NCI-H128 (cell line): ENCODE measurements at regions not wholly inside any gene's neighbourhood (a gene's known extent, or its start where the extent isn't known, plus 50 kb on each side); places are given as distances from the start of the nearest gene placed in this dataset.
"Not testable (repeated sequence)": the region's sequence is repeated elsewhere in the genome, so short reads cannot be mapped to it uniquely, and the experiment has no call there.

Experiments used
- DNase-seq: peaks from one replicate; lab custom pipeline; 2025; ENCODE audit not compliant: unreplicated experiment; lab: John Stamatoyannopoulos, UW

DNA sequence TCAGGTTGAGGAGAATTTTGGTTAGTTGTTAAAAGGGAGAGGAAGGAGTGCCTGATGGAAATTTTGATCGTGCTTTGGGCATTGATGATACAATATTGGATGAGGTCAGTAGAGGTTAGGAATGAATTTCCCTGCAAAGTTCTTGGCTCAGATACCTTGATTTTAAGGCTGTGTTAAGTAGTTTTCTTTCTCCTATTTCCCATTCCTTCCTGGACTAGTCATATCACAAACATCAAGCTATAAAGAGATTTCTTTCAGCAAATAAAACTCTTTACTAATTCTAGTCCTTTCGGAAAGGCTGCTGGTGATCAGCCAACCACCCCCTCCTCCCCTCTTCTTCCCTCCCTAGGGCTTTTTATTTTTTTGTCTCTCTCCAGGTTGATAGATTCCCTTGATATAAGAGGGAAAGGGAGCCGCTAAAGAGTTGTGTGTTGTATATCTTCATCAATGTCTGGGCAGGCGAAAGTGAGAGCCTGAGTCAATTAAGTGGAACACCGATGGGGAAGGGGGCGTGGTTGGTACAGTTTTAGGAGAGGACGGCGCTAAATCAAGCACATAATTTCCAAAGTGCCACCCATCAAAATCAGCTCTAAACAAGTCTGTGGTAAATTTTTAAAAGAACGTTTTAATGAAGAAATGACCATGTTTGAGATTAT, 100.1 kb upstream of the PLXNA2 start:
- DNase-seq: no peak

DNA sequence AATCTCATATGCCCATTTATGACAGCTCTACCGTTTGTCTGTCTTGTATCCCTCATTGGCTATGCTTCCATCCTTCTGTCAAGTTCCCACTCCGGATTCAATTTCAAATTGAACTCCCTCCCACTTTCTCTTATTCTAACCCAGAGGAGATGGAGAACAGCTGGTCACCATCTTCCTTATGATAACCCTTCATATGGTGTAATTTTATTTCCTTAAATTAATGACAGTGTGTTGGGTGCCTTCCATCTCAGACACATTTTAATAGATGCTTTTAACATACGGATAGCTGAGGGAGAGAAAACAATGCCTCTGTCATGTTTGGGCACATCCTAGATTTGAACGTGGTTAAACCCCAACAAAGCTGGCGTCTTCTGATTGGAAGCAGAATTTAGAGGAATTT, 103.0 kb upstream of the PLXNA2 start:
- DNase-seq: no peak

DNA sequence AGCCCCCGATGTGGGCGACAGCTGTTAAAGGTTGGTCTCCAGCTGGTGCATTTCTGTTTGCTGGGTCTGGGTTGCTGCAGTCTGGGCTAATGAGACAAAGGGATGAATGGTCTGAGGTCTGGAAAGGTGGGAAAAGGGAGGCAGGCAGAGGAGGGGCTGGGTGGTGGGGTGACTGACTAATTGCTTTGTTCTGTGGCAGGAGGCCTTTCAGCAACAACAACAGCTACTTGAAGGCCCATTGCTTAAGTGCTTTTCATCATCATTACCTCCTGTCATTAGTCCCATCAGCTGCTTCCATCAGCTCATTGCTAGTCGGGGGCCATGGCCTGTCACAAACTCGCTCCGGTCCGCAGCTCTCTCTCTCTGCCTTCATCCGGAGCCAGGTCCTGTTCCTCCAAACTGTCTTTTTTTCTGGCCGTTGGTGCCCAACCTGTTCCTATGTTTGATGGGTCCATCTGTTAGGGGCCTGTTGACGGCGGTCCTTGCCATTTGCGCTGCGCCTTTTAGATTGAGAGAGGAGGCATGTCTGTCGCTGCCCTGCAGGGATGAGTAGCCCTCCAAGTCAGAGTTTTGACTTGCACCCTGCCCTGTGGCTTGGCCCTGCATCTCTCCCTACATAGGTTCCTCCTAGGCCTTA, 105.6 kb upstream of the PLXNA2 start:
- no peak for DNase-seq

DNA sequence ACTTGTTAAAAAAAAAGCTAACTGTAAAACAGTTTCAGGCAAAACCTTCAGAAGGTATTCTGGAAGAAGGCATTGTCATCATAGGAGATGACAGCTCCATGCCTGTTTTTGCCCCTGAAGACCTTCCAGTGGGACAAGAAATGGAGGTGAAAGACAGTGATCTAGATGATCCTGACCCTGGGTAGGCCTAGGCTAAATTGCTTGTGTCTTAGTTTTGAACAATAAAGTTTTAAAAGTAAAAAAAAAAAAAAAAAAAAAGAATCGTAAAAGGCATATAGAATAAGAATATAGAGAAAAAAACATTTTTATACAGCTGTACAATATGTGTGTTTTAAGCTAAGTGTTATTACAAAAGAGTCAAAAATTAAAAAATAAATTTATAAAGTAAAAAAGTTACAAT, 106.6 kb upstream of the PLXNA2 start:
- DNase-seq: no peak

DNA sequence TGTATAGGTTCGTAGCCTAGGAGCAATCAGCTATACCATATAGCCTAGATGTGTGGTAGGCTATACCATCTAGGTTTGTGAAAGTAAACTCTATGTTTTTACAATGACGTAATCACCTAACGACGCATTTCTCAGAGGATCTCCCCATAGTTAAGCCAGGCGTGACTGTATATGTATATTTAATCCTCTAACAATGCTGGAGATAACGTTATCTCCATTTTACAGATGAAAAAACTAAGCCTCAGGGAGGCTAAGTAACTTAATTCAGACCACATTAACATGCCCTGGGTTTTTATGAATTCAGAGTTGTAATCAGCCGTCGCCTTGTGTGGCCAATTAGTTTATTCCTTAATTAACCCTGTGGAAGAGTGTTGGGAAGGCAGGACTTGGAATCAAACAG, 107.7 kb upstream of the PLXNA2 start:
- DNase-seq: no peak

DNA sequence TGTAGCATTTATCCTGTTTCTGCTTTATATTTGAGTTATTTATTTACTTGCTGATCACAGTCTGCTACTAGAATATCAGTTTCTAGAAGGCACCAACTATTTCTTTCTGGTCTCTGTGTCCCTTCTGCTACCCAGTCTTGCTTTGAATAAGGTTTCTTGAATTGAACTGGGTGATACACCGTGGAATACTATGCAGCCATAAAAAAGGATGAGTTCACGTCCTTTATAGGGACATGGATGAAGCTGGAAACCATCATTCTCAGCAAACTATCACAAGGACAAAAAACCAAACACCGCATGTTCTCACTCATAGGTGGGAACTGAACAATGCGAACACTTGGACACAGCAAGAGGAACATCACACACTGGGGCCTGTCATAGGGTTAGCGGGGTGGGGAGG, 109.6 kb upstream of the PLXNA2 start:
- not testable (repeated sequence) for DNase-seq

DNA sequence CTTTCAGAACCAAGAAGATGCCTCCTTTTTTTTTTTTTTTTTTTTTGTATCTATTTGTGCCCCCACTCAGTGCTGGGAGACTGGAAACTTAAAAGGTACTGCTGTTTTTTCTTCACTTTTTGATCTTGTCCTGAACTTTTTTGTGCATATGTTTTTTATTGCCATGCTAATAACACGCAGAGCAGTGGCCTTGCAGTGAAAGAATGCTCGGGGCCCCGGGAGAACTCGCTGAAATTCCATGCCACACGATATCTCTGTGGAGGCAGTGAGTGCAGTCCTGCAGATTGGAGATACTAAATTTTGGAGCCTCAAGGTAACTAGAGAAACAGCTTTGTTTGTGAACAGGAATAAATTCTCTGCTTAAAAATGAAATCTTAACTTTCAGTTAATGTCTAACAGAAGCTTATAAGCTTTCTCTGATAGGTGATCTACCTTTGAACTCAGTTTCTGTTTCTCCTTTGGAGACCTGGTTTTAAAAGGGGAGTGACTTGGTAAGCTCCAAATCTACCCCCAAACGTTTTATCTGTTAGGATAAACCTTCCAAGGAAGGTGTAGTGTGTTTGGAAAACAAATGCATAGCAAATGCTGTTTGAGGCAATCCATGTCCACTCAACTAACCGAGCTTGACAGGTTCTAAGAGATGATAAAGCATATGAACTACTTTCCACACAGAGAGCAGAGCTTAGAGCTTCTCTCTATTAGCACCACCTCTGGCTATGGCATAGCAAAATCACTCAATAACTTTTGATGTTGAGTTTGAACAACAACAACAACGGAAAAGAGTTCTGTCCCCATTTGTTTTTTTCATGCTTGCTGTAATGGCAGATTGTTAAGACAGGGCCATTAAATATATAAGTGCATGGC, 113.7 kb upstream of the PLXNA2 start:
- no peak for DNase-seq

DNA sequence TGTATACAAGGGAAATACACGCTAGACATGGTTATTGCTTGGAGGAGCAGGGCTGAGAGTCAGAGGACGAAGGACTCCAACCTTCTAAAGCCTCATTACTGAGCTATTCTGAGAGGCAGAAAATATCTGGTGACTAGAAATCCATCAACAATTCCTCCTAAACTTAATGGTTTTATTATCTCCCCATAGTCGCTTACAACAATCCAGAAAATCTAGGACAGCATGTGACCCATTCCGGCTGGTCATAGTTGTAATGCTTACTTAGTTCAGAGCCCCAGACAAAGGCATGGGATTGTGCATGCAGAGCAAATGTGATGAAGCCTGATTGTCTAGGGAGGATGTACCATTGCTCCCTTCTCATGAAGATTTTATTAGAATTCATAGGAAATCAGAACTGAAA, 114.5 kb upstream of the PLXNA2 start:
- DNase-seq: no peak

DNA sequence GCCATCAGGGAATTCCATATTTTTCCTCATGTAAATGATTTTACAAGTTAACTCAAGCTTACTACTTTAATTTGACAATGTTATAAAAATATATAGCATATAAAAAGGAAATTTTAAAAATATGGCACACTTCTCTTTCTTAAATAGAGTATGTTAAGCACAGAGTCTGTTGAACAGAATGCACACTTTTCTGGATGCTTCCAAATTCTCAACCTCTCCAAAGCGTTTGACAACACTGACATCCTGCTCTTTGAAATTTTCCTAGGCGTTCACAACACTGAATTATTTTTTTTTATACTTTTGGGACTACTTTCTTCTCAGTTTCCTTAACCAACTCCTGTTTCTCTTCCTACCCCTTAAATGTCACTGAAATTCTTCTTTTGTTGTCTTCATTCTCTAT, 117.8 kb upstream of the PLXNA2 start:
- no peak for DNase-seq

DNA sequence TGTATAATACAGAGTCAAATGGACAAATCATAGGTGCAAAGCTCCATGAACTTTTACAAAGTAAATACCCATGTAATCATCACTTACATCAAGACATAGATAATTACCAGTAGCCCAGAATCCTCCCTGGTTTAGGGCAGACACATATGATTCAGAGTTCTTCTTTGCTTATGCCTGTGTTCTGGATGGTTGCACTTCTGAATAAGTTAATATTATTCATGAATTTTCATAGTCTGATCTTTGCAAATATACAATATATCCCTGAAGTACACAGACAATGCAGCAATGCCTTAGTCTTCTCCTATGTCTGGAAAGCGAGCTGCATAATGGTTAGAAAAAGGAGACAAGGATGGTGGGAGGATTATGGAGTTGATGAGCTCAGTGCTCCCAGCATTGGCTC, 122.4 kb upstream of the PLXNA2 start:
- DNase-seq: no peak

DNA sequence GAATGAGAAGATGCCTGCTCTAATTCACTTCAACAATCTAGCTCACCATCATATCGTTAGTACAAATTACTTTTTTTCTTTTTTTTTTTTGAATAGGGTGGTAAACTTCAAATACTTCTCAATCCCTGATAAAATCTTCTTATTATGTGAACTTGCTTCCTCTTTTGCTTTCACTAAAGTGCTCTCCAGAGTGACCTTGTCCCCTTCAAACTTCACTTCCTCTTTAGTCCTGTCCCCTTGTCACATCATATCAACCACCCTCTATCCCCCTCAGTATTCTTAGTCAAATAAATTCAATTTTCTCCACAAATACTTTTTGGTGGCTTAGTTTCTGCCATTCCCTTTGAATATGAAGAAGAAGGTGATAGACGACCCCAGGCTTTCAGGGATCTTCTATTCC, 124.9 kb upstream of the PLXNA2 start:
- no peak for DNase-seq

DNA sequence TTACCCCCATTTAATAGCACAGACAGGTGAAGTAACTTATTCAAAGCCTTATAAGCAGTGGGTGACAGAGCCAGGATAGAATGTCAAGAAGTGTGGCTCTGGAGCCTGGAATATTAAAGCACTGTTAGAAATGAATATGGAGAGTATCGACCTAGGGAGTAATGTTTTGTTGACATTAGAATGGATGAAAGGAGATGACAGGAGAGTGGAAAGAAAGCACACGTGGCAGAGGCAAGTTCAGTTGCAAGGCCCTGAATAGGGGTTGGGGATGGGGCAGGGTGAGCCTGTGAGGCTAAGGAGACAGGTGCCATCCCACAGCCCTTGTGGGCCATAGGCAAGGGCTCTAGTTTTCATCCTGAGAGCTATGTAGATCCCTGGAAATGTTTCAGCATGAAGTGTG, 125.5 kb upstream of the PLXNA2 start:
- no peak for DNase-seq

DNA sequence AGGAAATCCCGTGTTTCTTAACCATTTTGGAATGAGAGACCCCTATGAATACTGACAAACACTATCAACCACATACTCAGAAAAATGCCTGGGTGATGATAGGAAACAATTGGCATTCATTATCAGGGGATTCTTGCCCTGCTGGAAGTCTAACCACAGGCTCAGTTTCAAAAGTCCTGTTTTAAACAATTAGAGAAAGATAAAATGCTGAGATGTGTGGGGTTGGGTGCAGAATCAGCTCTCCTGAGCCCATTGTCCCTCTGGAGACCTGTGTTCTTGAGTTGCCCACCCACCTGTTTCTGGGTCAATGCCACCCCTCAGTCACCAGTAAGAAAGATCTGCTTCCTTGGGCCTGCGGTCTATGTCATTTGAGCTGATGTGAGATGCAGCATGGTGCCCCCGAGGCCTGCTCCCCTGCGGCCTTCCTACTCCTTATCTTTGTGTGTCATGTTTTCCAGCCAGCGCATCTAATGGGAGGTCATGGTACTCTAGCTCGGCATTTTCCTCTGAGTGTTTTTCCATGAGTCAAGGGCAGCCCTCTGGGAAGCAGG, 130.3 kb upstream of the PLXNA2 start:
- DNase-seq: no peak

DNA sequence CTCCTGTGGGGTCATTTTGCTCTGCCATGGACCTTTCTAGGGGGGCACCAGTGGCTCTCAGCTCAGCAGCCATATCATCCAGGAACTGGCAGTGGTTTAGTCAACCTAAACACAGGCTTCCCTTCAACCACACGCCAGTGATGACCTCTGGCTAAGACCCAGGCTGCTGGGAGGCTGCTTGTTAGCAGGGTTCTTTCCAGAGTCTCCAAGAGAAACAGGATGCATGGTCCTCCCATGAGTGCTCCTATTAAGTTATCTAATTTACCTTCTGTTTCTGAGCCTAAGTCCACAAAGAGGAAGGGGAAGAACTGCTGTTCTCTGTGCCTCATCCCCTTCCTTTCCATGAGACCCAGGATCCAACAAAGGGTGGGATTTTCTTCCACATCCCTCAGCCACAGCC, 137.3 kb upstream of the PLXNA2 start:
- DNase-seq: no peak

DNA sequence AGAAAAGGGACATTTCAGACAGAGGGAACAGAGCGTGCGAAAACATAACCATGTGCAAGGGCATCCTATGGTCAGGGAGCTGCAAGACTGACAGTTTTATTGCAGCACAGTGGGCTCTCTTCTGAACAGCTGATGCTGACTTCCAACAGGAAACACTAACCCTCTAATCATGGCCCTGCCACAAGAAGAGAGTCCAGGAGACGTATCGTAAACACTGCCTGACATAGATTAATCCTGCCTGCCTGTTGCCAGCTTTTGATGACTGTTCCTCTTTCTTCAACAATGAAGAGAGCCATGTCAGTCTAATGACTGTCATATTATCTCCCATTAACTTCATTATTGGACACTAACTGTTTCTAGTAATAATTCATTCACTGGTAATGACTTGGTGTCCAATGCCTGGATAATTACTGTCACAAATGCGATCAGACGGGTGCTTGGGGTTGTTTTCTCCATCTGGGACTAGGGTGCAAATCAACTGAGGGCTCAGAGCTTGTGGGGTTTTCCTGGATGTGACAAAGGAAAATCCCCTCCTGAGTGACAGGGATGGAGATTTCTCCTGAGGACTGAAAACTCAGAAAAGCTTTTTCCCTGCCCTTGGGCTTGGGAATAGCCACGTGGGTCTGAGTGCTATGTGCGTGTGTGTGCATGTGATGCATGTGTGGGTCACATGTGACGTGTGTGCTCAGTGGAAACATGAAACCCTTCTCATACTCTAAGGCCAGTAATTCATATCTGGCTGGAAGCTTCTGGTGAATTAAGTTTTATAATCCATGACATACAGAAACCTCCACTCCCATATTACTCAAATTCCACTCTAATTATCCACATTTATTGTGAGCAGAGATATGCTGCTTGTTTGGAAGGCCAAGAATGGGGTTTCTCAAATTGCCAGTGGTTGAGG, 144.0 kb upstream of the PLXNA2 start:
- no peak for DNase-seq

DNA sequence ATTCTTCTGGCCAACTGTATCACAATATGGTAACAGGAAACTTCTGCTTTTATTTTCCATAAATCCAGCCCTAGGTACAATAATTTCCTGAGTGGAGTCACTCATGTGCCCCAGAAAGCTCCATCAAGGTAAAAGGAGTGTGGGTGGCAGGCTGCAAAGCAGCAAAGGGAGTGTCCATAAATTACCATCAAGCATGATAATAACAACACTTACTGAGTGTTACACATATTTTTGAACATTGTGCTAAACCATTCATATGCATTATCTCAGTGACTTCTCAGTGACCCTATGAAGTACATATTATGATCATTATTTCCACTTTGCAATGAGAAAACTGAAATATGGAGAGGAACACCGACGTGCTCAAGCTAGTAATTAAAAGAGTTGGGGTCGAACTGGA, 149.2 kb upstream of the PLXNA2 start:
- DNase-seq: no peak

DNA sequence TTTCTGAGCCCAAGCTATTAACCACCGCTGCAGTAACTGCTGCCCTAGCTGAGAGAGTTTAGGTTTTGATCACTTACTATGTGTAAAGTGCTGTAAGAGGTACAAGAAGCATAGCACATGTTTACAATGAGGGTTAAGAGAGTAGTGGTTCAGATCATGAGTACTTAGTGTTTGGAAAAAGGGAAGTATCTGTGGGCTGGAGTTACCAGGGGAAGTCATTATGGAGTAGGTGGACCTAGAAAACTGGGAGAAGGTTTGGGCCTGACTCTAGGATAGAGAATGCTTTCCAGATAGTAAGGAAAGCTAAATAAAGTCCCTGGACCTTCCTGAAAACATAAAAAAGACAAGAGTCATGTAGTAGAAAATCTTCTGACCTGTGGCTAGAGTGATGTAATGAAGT, 149.6 kb upstream of the PLXNA2 start:
- DNase-seq: no peak

DNA sequence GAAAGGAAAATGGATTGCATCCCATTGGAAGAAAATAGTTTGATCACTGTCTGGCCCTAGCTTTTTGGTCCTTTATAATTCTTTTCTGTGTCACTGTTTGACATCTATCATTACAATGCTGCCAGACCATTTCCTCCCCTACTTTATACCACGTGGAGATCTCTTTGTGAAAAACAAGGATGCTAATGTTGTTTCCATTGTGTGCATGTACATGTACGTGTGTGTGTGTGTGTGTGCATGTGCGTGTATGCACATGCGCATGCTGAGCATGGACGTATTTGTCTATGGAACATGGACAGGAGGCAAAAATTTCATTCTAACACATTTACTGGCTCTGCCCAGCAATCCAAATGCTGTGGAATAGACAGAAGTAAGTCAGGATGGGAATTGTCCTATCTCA, 153.1 kb upstream of the PLXNA2 start:
- DNase-seq: no peak

DNA sequence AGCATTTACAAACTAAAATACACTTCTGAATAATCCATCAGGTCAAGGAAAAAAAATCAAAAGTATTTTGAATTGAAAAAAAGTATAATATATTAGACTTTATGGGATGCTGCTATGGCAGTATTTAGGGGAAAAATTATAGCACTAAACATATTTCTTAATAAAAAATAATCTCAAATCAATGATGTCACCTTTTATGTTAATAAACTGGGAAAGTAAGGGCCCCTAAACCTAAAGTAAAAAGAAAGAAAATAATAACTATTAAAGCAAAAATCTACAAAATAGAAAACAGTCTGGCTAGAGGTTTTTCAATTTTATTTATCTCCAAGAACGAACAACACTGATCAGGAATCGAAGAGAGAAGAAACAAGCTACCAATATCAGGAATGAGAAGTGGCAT, 160.8 kb upstream of the PLXNA2 start:
- DNase-seq: no peak

DNA sequence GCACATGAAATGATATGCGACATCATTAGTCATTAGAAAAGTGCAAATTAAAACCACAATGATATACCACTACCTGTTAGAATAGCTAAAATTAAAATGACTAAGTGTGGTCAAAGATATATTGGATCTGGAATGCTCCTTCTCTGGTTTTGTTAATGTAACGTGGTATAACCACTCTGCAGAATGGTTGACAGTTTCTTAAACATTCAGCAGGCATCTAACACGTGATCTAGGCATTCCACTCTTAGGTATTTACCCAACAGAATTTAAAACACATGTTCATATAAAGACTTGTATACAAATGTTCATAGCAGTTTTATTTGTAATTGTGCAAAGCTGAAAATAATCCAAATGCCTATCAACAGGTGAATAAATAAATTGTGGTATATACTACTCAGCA, 165.0 kb upstream of the PLXNA2 start:
- no peak for DNase-seq

DNA sequence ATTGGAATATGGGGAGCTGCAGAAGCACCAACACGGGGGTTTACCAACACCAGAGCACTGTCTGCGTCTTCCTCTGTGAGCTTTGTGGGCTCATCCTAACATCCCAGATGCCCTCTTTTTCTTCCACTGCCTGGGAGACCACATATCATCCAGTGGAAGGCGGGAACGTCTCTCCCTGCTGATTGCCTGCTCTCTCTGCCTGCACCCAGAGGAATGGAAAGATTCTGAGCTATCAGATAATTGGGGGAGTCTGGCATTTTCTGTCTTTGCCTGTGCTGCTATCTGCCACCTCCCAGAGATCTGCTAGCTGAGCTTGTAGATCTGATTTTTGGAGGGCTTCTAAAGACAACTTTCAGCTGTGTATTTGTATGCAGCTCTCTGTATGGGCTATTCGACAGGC, 166.2 kb upstream of the PLXNA2 start:
- no peak for DNase-seq
